SK-MEL-5 (cell line): ENCODE measurements at regions not wholly inside any gene's neighbourhood (a gene's known extent, or its start where the extent isn't known, plus 50 kb on each side); places are given as distances from the start of the nearest gene placed in this dataset.

Experiments used
- DNase-seq: peaks from one replicate; pipeline ENCODE4 v3.0.0-alpha.2; 2016; ENCODE audit warnings: low read depth, low spot score
- in situ Hi-C: cut with HindIII; loops from 2 replicates; pipeline ENCODE4 v1.10.0; 2016; ENCODE audit warnings: low sequenced_read_pairs, high pct_unique_total_duplicates, low pct_unique_long_range_greater_than_20kb

DNA sequence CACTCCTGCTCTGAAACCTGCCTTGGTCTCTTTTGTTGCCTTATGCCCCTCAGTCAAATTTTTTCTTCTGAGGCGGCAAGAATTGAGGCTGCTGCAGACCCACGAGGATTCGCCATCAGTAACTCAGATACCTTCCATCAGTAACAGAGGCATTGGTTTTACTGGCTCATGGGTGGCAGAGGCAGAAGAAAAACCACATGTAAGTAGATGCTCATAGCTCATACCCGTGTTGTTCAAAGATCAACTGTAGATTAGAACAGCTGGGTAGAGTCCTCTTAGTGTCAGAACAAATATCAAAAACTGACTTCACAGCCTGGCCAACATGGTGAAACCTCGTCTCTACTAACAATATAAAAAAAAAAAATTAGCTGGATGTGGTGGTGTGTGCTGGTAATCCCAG is 598.0 kb upstream of the SOX11 start:
- no peak for DNase-seq
- in situ Hi-C loops, result no loop called here

DNA sequence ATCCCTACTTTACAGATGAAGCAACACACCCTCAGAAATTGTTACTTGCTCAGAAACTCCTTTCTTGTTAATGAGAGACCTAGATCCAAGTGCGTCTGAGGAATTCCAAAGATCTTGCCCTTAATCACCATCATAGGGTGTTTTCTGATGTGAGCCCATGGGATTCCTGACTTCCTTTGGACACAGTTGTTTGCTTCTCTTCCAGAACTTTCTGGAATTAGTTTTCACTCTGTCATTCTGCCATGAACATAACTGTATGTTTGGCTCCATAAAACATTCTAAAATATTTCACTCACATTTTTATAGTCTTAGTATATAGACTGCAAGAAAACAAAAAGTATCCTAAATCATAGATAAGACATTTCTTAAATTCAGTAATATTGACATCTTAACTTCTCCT is 593.9 kb upstream of the SOX11 start:
- in situ Hi-C loops, result no loop called here
- DNase-seq, result no peak

DNA sequence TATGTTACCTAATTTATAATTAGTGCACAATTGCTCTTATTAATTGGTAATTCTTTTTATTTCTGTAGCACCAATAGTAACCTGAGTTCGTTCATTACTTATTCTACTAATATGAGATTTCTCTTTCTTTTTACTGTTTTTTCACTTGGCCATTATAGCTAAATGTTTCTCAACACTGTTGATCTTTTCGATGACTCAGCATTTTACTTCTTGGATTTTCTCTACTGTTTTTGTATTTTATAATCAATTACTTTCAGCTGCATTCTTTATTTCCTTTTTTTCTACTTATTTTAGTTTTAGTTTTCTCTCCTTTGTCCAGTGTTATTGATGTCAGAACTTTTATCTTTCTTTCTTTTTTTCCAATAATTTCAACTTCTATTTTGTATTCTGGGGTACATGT is 589.4 kb upstream of the SOX11 start:
- DNase-seq, result no peak
- in situ Hi-C loops, result no loop called here

DNA sequence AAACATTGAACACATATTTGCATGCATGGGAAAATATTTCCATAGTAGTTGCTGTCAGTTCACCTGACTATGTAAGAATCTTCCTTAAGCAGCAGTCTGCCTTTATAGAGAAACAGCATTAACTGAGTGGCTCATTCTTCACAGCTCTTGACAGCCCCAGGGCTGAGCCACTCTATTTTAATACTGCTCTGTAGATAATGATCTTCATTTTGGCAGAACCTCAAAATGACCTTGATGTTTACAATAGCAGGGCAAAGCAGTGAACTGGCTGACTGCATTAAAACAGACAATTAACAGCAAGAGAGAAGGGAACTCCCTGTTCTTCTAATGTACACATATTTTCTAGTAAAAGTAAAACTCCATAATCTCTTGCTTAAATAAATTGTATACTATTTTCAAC is 580.6 kb upstream of the SOX11 start:
- in situ Hi-C loops, result no loop called here
- no peak for DNase-seq

DNA sequence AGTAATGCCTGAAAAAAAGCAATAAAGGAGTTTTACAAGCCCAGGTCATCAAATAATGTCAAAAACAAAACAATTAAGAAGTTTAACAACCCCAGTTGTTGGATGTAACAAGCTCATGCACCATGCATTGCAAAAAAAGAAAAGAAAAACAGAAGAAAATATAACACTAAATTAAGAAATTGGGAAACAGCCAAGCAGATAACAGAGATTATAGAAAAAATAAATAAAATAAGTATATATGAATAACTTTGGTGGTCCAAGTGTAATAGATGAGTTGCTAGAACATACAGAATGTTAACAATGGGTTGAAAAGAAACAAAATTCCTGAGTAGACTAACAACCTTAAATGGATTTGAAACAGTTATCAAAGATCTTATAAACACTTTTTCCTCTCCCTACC is 573.1 kb upstream of the SOX11 start:
- no peak for DNase-seq
- in situ Hi-C loops, result no loop called here

DNA sequence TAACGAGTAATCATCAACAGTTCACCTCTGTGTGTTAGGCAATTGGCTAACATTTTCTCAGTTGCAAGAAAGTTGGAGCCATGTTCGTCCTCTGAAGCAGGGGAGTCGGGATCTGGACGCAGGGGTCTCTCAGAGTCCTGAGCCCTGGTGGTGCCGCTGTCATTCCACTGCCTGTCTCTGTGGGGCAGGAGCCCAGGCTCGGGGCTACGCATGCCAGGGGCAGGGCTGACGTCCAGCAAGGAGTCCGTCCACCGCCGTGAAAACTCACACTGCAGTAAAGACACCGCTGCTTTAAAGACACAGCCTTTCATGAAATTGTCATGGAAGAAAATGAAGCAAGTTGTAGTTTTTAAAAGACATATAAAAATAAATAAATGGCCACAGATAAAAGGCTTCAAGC is 571.1 kb upstream of the SOX11 start:
- DNase-seq, result no peak
- in situ Hi-C loops, result no loop called here

DNA sequence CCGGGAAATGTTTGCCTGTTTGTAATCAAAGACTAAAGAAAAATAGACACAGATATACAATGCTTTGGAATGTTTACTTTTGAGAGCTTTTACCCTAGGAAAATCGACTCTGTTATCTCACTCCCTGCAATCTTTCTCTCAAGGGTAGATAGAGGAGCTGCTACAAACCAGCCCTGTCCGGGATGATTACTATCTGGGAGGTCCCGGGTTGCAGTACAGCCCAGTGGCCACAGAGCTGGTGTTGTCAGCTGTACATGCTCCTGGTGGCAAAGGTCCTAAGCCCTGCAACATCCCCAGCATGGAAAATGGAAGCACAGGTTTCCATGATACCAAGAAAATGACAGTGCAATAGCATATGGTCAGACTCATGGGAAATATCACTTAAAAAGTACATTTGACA is 570.5 kb upstream of the SOX11 start:
- in situ Hi-C loops, result no loop called here
- DNase-seq, result no peak

DNA sequence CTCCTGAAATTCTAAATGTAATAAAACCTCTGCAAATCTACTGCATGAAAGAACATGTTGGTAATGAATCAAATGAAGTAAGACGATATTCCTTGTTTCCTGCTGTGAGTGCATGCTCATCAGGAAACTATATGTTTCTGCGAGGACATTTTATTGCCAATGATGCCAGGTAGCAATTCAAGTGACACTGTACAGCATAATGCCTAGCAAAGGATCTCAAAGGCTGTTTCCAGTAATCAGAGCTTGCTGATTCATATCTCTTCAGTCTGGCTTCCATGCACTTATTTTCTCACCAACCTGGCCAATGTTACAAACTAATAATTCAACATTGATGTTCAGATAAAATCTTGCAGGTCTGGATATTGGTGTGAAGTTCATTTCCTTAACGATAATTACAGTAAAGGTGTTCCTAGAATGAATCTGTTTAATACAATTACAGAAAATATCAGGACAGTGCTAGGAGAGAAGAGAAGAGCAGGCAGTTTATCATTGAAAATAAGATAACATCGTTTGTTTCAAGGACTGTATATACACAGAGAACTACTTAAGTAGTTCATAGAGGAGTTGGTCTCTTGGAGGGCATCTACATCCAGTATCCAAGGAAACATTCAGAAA is 568.5 kb upstream of the SOX11 start:
- DNase-seq, result no peak
- in situ Hi-C loops, result no loop called here

DNA sequence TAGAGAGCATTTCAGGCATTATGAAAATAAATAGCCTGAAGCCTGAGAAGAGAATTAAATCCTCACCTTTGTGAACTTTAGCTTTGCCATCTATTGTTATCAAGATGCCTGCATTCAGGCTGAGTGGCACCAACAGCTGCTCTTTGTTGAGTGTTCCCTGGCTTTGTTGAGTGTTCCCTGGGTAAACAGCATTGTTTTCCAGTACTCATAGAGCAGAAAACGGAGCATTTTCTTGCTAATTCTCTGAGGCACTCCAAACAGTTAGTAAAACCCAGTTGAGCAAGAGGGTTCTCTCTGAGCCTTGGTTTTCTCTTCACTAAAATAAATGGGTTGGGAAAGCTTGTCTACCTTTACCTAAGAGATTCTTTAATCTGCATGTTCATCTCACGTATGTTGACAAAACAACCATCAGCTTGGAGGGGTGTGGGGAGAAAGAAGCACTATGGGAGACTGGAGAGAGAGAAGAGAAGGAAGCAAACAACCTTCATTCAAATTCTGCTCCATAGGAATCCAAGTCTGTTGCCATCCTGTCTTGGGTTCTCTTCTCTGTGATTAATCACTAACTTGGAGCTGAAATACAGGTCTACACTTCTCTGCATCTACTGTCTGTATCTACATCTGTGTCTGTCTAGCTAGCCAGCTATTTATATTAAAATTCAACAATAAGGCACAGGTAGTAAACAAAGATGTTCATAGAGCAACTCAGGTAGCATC is 567.0 kb upstream of the SOX11 start:
- no peak for DNase-seq
- in situ Hi-C loops, result no loop called here

DNA sequence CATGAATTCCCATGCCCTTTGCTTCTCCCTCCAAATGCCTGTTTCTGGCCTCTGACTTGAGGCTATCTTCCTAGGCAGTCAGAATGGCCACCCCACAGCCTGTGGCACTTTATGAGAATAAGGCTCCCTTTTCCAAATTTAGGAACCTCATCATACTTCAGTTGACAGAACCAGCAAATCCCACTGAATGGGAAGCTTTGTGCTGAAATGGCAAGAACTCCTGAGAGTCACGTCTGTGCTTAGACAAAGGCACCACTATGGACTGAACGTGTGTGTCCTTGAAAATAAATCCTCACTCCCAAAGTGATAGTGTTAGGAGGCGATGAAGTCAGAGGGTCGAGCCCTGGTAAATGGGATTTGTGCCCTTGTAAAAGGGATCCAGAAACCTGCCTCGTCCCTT is 559.9 kb upstream of the SOX11 start:
- DNase-seq, result peak; percentile 28

DNA sequence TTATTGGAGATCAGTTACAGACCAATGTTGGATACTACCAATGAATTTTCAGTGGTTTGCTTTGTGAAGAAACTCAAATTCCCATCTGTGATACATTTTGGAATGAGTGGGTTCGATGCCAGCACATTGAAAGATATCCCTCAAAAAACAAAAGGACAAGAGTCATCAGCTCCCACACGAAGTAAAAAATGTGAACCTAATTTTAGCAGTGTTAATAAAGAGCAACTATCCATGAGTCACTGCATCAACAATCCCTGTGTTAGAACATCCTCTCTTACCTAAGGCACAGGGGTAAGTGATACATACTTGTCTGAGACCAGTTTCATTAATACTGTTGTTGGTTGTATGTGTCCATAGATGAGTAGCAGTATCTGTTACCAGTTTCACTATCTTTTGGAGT is 551.8 kb upstream of the SOX11 start:
- in situ Hi-C loops, result no loop called here
- no peak for DNase-seq

More for the DNA sequence above, 559.9 kb upstream of the SOX11 start:
- in situ Hi-C loops, result no loop called here

DNA sequence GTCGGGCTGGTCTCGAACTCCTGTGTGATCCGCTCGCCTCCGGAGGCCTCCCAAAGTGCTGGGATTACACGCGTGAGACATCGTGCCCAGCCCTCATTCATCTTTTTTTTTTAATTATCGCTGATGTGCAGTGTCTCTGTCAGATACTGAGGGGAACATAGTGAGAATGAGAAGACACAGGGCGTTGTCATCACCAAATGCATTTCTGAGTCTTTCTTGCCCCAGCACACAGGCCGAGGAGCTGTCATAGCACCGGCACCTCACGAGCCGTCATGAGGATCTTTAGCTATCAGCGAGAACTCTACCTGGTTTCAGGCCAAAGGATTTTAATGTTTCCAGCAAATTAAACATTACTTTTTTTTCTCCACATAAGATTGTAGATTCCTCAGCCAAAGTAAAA is 548.0 kb upstream of the SOX11 start:
- in situ Hi-C loops, result no loop called here
- no peak for DNase-seq

DNA sequence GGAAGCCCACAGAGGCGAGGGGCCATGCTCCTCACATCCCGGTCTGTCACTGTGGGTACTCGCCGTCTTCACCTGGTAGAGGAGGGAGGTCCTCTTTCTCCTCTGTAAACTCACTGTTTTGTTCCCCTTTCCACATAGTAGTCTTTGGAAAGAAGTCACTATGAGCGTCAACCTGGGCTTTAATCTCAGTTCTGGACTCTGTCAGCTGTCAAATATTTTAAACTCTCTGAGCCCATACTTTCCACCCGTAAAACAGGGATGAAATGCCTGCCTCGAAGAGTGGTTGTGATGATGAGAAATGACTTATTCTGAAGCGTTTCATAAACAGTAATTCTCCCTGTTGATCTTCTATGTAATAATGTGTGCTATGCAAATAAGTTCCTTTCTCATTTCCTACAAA is 547.1 kb upstream of the SOX11 start:
- in situ Hi-C loops, result no loop called here

DNA sequence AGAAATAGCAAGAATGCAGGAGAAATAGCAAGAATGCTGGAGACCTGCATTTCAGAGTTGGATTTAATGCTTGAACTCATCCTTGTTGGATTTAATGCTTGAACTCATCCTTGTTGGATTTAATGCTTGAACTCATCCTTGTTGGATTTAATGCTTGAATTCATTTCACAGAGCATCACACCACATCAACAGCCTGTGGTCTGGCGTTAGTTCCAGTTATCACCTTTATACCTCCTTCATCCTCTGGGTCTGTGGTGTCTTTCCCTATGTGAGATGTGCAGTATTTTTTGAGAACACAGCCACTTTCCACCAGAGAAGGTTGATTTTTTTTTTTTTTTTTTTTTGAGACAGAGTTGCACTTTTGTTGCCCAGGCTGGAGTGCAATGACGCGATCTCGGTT is 546.4 kb upstream of the SOX11 start:
- no peak for DNase-seq
- in situ Hi-C loops, result no loop called here

More for the DNA sequence above, 547.1 kb upstream of the SOX11 start:
- no peak for DNase-seq

DNA sequence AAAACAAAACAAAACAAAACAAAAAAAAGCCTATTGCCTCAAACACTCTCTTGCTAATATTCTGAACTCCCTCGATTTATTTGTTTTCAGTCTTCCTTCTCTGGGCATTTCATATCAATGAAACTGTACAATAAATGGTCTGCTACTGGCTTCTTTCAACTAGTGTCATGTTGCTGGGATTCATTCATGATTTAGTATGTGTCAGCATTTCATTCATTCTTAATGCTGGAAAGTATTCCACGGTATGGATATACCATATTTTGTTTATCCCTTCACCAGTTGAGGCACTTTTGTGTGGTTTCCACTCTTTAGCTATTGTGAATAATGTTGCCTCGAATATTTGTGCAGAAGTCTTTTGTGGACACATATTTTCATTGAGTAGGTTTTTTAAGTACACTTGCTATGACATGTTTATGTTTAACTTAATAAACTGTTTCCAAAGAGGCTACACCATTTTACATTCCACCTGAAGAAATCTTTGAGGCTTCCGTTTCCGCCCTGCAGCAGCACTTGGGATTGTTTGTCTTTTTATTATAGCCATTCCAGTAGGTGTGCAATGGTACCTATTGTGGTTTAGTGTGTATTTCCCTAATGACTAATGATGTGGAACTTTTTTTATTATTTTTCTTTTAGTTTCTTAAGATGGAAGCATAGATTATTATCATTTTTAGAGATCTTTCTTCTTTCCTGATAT is 543.6 kb upstream of the SOX11 start:
- in situ Hi-C loops, result no loop called here
- DNase-seq, result no peak

DNA sequence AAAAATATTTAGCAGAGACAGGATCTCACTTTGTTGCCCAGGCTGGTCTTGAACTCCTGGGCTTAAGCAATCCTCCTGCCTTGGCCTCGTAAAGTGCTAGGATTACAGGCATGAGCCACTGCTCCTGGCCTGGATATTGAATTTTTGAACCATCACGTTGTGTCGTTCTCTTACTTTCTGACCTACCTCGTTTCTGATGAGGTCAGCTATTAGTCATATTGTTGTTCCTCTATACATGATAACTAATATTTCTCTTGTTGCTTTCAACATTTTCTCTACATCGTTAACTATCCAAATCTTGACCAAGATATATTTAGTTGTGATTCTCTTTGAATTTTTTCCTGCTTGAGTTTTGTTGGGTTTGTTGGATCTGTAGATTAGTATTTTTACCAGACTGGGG is 541.3 kb upstream of the SOX11 start:
- in situ Hi-C loops, result no loop called here
- no peak for DNase-seq

DNA sequence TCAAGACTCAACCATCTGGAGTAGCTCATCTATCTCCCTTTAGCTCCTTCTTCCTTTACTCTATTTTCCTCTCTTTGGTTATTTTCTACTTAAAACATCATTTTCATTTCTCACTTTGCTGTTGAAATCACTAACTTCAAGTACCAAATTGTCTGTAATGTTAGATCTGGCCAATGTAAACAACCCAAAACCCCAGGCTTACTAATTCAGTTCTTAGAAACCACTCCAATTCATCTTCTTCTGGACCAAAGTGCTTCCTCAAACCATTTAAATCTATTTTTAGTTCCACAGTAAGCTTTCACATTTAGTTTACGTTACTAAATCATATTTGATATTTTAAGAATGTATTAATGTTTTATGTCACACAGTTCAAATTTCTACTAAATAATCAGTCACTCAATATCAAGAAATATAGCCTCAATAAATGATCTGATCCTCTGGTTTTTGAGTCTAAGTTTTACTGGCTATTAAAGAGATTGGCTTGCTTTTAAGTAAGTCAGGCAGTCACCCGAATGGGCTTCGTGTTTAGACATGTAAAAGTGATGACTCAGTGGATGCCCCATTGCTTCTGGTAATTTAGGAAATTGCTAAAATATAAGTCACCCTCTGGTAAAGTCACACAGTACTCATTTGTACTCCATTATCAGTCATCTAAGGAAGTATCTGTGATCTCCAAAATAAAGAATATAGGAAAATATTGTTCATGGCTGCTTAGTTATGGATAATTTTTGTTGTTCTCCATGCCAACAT is 527.2 kb upstream of the SOX11 start:
- in situ Hi-C loops, result no loop called here
- no peak for DNase-seq

DNA sequence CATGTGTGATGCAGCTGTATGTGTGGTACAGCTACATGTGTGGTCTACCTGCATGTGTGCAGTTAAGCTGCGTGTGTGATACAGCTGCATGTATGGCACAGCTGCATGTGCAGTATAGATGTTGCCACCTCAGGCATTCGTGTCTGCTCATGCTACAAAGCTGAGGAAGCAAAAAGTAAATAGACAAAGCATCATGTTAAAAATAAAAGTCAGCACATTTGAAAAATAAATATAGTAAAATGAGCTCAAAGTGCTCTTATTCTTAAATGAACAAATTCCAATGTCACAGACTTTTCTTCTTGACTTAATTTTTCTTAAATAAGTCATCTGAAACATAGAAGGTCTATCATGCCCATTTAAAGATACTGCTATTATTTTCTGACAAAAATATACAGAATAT is 519.3 kb upstream of the SOX11 start:
- in situ Hi-C loops, result no loop called here
- DNase-seq, result no peak
